ENCODE measurements at regions not wholly inside any gene's neighbourhood (a gene's known extent, or its start where the extent isn't known, plus 50 kb on each side); places are given as distances from the start of the nearest gene placed in this dataset.

- TF ChIP-seq BACH2 (CRISPR knock-in tag; IDR thresholded peaks at IDR 0.05; ENCODE audit: borderline replicate concordance) (no peak), RARB (CRISPR knock-in tag; IDR thresholded peaks at IDR 0.05) (no peak), OSR1 (CRISPR knock-in tag; IDR thresholded peaks at IDR 0.05) (no peak), PPARA (CRISPR knock-in tag; IDR thresholded peaks at IDR 0.05; ENCODE audit: borderline replicate concordance) (no peak), ZNF8 (CRISPR knock-in tag; IDR thresholded peaks at IDR 0.05) (no peak), ZC3H10 (CRISPR knock-in tag; IDR thresholded peaks at IDR 0.05) (no peak), CSDC2 (CRISPR knock-in tag; IDR thresholded peaks at IDR 0.05) (no peak), ZFP3 (CRISPR knock-in tag; IDR thresholded peaks at IDR 0.05) (no peak), CSRNP3 (CRISPR knock-in tag; IDR thresholded peaks at IDR 0.05) (no peak), CREB5 (CRISPR knock-in tag; IDR thresholded peaks at IDR 0.05; ENCODE audit: low read depth) (no peak), ZNF70 (CRISPR knock-in tag; IDR thresholded peaks at IDR 0.05) (no peak), TCF4 (CRISPR knock-in tag; IDR thresholded peaks at IDR 0.05; ENCODE audit: borderline replicate concordance) (no peak), TOX (CRISPR knock-in tag; IDR thresholded peaks at IDR 0.05; ENCODE audit: borderline replicate concordance) (no peak), ARNTL (CRISPR knock-in tag; IDR thresholded peaks at IDR 0.05; ENCODE audit: borderline replicate concordance, low read depth) (no peak), ISL1 (CRISPR knock-in tag; IDR thresholded peaks at IDR 0.05) (no peak)
- TF ChIP-seq, protein P1, sequence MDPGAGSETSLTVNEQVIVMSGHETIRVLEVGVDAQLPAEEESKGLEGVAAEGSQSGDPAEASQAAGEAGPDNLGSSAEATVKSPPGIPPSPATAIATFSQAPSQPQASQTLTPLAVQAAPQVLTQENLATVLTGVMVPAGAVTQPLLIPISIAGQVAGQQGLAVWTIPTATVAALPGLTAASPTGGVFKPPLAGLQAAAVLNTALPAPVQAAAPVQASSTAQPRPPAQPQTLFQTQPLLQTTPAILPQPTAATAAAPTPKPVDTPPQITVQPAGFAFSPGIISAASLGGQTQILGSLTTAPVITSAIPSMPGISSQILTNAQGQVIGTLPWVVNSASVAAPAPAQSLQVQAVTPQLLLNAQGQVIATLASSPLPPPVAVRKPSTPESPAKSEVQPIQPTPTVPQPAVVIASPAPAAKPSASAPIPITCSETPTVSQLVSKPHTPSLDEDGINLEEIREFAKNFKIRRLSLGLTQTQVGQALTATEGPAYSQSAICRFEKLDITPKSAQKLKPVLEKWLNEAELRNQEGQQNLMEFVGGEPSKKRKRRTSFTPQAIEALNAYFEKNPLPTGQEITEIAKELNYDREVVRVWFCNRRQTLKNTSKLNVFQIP (CRISPR knock-in tag; IDR thresholded peaks at IDR 0.05; ENCODE audit: borderline replicate concordance, low read depth) = no peak
- TF ChIP-seq, protein P2, sequence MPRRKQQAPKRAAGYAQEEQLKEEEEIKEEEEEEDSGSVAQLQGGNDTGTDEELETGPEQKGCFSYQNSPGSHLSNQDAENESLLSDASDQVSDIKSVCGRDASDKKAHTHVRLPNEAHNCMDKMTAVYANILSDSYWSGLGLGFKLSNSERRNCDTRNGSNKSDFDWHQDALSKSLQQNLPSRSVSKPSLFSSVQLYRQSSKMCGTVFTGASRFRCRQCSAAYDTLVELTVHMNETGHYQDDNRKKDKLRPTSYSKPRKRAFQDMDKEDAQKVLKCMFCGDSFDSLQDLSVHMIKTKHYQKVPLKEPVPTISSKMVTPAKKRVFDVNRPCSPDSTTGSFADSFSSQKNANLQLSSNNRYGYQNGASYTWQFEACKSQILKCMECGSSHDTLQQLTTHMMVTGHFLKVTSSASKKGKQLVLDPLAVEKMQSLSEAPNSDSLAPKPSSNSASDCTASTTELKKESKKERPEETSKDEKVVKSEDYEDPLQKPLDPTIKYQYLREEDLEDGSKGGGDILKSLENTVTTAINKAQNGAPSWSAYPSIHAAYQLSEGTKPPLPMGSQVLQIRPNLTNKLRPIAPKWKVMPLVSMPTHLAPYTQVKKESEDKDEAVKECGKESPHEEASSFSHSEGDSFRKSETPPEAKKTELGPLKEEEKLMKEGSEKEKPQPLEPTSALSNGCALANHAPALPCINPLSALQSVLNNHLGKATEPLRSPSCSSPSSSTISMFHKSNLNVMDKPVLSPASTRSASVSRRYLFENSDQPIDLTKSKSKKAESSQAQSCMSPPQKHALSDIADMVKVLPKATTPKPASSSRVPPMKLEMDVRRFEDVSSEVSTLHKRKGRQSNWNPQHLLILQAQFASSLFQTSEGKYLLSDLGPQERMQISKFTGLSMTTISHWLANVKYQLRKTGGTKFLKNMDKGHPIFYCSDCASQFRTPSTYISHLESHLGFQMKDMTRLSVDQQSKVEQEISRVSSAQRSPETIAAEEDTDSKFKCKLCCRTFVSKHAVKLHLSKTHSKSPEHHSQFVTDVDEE (CRISPR knock-in tag; IDR thresholded peaks at IDR 0.05) = no peak
Observed at GRCh38 chr16:6066652-6067051, 969.1 kb upstream of the EEF2KMT start.

GRCh38 chr16:6063526-6063925, 965.9 kb upstream of the EEF2KMT start:
- TF ChIP-seq PPARA (CRISPR knock-in tag; IDR thresholded peaks at IDR 0.05; ENCODE audit: borderline replicate concordance) (no peak), CSRNP3 (CRISPR knock-in tag; IDR thresholded peaks at IDR 0.05) (no peak), ZNF8 (CRISPR knock-in tag; IDR thresholded peaks at IDR 0.05) (no peak), BACH2 (CRISPR knock-in tag; IDR thresholded peaks at IDR 0.05; ENCODE audit: borderline replicate concordance) (no peak), ZFP3 (CRISPR knock-in tag; IDR thresholded peaks at IDR 0.05) (no peak), ZFP30 (CRISPR knock-in tag; IDR thresholded peaks at IDR 0.05) (no peak), RARB (CRISPR knock-in tag; IDR thresholded peaks at IDR 0.05) (no peak), SNAI2 (CRISPR knock-in tag; IDR thresholded peaks at IDR 0.05) (no peak), ISL1 (CRISPR knock-in tag; IDR thresholded peaks at IDR 0.05) (no peak), PATZ1 (CRISPR knock-in tag; IDR thresholded peaks at IDR 0.05; ENCODE audit: borderline replicate concordance) (no peak), ZNF565 (CRISPR knock-in tag; conservative IDR thresholded peaks at IDR 0.05; ENCODE audit: low read depth) (no peak), TOX (CRISPR knock-in tag; IDR thresholded peaks at IDR 0.05; ENCODE audit: borderline replicate concordance) (no peak)
- TF ChIP-seq, protein P1 (CRISPR knock-in tag; IDR thresholded peaks at IDR 0.05; ENCODE audit: borderline replicate concordance, low read depth) = no peak
- ATAC-seq = no peak

More at GRCh38 chr16:6066652-6067051, 969.1 kb upstream of the EEF2KMT start:
- no peak for ATAC-seq

Data from SK-N-SH treated with all-trans-retinoic acid at 6 μM for 48 hours (cell line).